AG04450 (cell line): ENCODE measurements at regions not wholly inside any gene's neighbourhood (a gene's known extent, or its start where the extent isn't known, plus 50 kb on each side); places are given as distances from the start of the nearest gene placed in this dataset.

Experiments
- CTCF ChIA-PET: fragments of 300-600, 350-600 bp; formaldehyde crosslinking; extraction: SDS; loops from one replicate; lab custom pipeline; 2022; ENCODE audit warnings: antibody characterized with exemption, inconsistent platforms; lab: Charles Lee
- POLR2A ChIA-PET: fragments of 350-600 bp; formaldehyde crosslinking; extraction: SDS; loops from one replicate; lab custom pipeline; 2021; ENCODE audit warnings: antibody characterized with exemption, inconsistent platforms; lab: Yijun Ruan, JAX
- DNase-seq: peaks from one replicate; pipeline ENCODE4 v3.0.0-alpha.2; 2011; ENCODE audit warnings: low read depth, low spot score
- H3K27ac ChIP-seq: one replicate; pipeline ENCODE4 v1.5.1; 2012; ENCODE audit warnings: low read depth, low read length, control low read depth
- H3K27me3 ChIP-seq: one replicate; pipeline ENCODE4 v1.6.0; 2012; ENCODE audit warnings: low read length; ENCODE audit not compliant: control insufficient read depth, insufficient read depth
- H3K4me3 ChIP-seq: 2 replicates; pipeline ENCODE4 v1.5.1; 2011; ENCODE audit warnings: mild to moderate bottlenecking, low read depth, low read length, control low read depth
- H3K9me3 ChIP-seq: 2 replicates; pipeline ENCODE4 v1.5.1; 2012; ENCODE audit warnings: low read length; ENCODE audit not compliant: control insufficient read depth, insufficient read depth
- CTCF ChIP-seq: IDR thresholded peaks from 2 replicates; pipeline ENCODE4 v1.5.1; 2011; ENCODE audit warnings: low read depth, low read length, control low read depth, inconsistent platforms

- ChIA-PET CTCF (no interaction called here), POLR2A (no interaction called here)
- Histone ChIP-seq H3K4me3 (no peak overlapping the region), H3K27ac (no peak overlapping the region), H3K9me3 (no peaks in the 10 kb centered on the region), H3K27me3 (no peaks in the 10 kb centered on the region)
- DNase-seq = no peak
- TF ChIP-seq CTCF = no peak
Observed at GRCh38 chr2:18063826-18064470, 185.5 kb downstream of the KCNS3 start.

- no peak for DNase-seq
- ChIA-PET POLR2A (no interaction called here), CTCF (interaction anchor here (0.6 kb wide), 1 partner anchor 173 kb away, joined by 4 read pairs; no protein-coding TSS in a partner anchor)
- H3K27me3 ChIP-seq = no peaks in the 10 kb centered on the region
- H3K9me3 ChIP-seq = no peaks in the 10 kb centered on the region
- TF ChIP-seq CTCF = no peak
- no peak overlapping the region for H3K4me3 ChIP-seq
- no peak overlapping the region for H3K27ac ChIP-seq
Observed at GRCh38 chr2:18062892-18063291, 184.4 kb downstream of the KCNS3 start.

GRCh38 chr2:18061717-18062116 lies 183.2 kb downstream of the KCNS3 start:
- ChIA-PET CTCF (interaction anchor here (0.6 to 0.7 kb wide), 2 partner anchors 103 to 316 kb away, joined by 3 read pairs; no protein-coding TSS in a partner anchor), POLR2A (no interaction called here)
- Histone ChIP-seq H3K27me3 (no peaks in the 10 kb centered on the region), H3K4me3 (no peak overlapping the region), H3K27ac (no peak overlapping the region), H3K9me3 (no peaks in the 10 kb centered on the region)
- no peak for DNase-seq
- no peak for TF ChIP-seq CTCF

GRCh38 chr2:18057657-18058056 lies 179.2 kb downstream of the KCNS3 start:
- Histone ChIP-seq H3K27ac (no peak overlapping the region), H3K4me3 (no peak overlapping the region), H3K27me3 (peaks cover under 1% of the 10 kb centered on the region), H3K9me3 (no peaks in the 10 kb centered on the region)
- no peak for TF ChIP-seq CTCF
- POLR2A ChIA-PET = no interaction called here
- CTCF ChIA-PET = no interaction called here
- no peak for DNase-seq

- H3K27ac ChIP-seq = no peak overlapping the region
- POLR2A ChIA-PET = no interaction called here
- CTCF ChIA-PET = no interaction called here
- H3K27me3 ChIP-seq = peaks cover 6% of the 10 kb centered on the region
- no peak for DNase-seq
- H3K9me3 ChIP-seq = no peaks in the 10 kb centered on the region
- H3K4me3 ChIP-seq = no peak overlapping the region
- TF ChIP-seq CTCF = no peak
Observed at GRCh38 chr2:18055290-18055689, 176.8 kb downstream of the KCNS3 start.
